ENCODE measurements at regions not wholly inside any gene's neighbourhood (a gene's known extent, or its start where the extent isn't known, plus 50 kb on each side); places are given as distances from the start of the nearest gene placed in this dataset.
A peak's percentile ranks its signal among the peaks of the same experiment; 100 is the strongest.

DNA sequence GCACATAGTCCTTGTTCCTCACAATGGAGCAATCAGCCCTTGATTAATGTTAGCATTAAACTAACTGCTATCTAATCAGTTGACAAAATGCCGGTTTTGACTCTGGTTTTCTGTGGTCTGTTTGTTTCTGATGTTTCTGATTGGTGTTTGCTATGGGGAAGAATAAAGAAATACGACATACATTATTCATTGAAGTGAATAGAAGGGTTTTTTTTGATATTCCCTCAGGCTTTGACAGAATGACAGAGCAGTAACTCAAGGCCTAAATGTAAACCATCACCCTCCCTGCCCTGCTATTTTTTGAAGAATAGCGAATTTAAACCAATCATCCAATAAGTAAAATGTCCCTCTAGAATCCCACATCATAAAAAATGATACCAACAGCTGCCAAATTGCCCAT, 65.5 kb upstream of the HS3ST1 start:
- TF ChIP-seq POLR2A (IDR thresholded peaks at IDR 0.05) (no peak), POLR2AphosphoS5 (IDR thresholded peaks at IDR 0.05) (no peak), EP300 (IDR thresholded peaks at IDR 0.05) (no peak)
- TF ChIP-seq, protein P1, sequence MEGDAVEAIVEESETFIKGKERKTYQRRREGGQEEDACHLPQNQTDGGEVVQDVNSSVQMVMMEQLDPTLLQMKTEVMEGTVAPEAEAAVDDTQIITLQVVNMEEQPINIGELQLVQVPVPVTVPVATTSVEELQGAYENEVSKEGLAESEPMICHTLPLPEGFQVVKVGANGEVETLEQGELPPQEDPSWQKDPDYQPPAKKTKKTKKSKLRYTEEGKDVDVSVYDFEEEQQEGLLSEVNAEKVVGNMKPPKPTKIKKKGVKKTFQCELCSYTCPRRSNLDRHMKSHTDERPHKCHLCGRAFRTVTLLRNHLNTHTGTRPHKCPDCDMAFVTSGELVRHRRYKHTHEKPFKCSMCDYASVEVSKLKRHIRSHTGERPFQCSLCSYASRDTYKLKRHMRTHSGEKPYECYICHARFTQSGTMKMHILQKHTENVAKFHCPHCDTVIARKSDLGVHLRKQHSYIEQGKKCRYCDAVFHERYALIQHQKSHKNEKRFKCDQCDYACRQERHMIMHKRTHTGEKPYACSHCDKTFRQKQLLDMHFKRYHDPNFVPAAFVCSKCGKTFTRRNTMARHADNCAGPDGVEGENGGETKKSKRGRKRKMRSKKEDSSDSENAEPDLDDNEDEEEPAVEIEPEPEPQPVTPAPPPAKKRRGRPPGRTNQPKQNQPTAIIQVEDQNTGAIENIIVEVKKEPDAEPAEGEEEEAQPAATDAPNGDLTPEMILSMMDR (IDR thresholded peaks at IDR 0.05), result no peak
- Histone ChIP-seq H3K27me3 (no peaks in the 10 kb centered on the region), H3K27ac (no peak overlapping the region), H3K4me3 (no peak overlapping the region), H3K9me3 (peaks cover 0 to 3% (median 0%) of the 10 kb centered on the region in 4 donors), H3K4me1 (no peaks in the 10 kb centered on the region), H3K36me3 (no peaks in the 10 kb centered on the region)
- 76 to 82% methylated on average over 3 of the region's 3 CpGs for WGBS, 2 donors
- intact Hi-C loops (cut with DNase I), result no loop called here
- no peak for DNase-seq

GRCh38 chr4:11489453-11490083, 60.9 kb upstream of the HS3ST1 start:
- no peak for DNase-seq
- Histone ChIP-seq H3K36me3 (no peaks in the 10 kb centered on the region), H3K4me1 (no peaks in the 10 kb centered on the region), H3K9me3 (no peaks in the 10 kb centered on the region), H3K27ac (no peak overlapping the region), H3K4me3 (no peak overlapping the region), H3K27me3 (no peaks in the 10 kb centered on the region)
- intact Hi-C loops (cut with DNase I), result no loop called here
- 82 to 84% methylated on average over 3 of the region's 3 CpGs for WGBS, 2 donors
- peak in 1 of 4 donors; percentile 16 for TF ChIP-seq POLR2AphosphoS5 (IDR thresholded peaks at IDR 0.05)
- TF ChIP-seq EP300 (IDR thresholded peaks at IDR 0.05), result no peak
- TF ChIP-seq POLR2A (IDR thresholded peaks at IDR 0.05), result no peak
- TF ChIP-seq, protein P1 (IDR thresholded peaks at IDR 0.05), result no peak

DNA sequence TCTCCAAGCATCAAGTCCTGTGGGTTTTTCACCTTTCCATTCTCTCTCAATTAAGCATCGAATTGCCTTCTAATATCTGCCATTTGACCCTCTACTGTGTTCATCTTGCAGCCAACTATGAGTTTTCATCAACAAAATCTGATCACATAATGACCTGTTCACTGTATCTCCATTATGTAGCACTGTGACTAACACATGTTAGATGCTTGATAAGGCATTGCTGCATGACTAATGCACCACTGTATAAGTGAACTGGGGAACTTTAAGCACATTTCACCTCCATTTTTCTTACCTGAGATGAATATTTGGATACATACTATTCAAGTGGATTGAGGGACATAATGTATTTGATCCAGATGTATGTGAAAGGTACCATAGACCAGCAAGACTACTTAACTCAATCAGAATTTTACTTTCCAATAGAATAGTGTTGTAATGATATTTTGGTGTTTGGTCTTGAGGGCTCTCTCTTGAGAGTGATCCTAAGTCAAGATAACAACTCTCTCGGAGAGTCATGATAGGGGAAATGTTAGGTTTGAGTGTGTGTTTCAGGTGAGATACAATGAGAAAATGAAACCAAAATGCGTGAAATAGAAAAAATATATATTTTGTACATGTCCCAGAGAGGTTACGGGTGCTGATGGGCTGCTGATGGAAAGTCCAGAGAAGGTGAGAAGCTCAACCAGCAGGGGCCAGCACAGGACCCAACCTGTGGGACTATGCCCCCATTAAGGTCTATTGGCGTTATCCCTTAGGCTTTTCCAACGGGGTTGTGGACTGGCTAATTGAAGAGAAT, 60.2 kb upstream of the HS3ST1 start:
- no peaks in the 10 kb centered on the region for H3K36me3 ChIP-seq
- DNase-seq, result no peak
- TF ChIP-seq, protein P1 (IDR thresholded peaks at IDR 0.05), result no peak
- no peak for TF ChIP-seq POLR2AphosphoS5 (IDR thresholded peaks at IDR 0.05)
- no peaks in the 10 kb centered on the region for H3K9me3 ChIP-seq
- no peaks in the 10 kb centered on the region for H3K4me1 ChIP-seq
- 84 to 89% methylated on average over 6 of the region's 6 CpGs for WGBS, 2 donors
- H3K27ac ChIP-seq, result no peak overlapping the region
- intact Hi-C loops (cut with DNase I), result no loop called here
- H3K4me3 ChIP-seq, result no peak overlapping the region
- H3K27me3 ChIP-seq, result no peaks in the 10 kb centered on the region

GRCh38 chr4:11487868-11488544, 59.3 kb upstream of the HS3ST1 start:
- Histone ChIP-seq H3K27ac (no peak overlapping the region), H3K9me3 (no peaks in the 10 kb centered on the region), H3K4me3 (no peak overlapping the region), H3K4me1 (no peaks in the 10 kb centered on the region), H3K36me3 (no peaks in the 10 kb centered on the region), H3K27me3 (no peaks in the 10 kb centered on the region)
- 28 to 59% methylated on average over 3 of the region's 3 CpGs for WGBS, 2 donors
- no peak for TF ChIP-seq EP300 (IDR thresholded peaks at IDR 0.05)
- no peak for TF ChIP-seq POLR2AphosphoS5 (IDR thresholded peaks at IDR 0.05)
- TF ChIP-seq POLR2A (IDR thresholded peaks at IDR 0.05), result no peak
- TF ChIP-seq, protein P1 (IDR thresholded peaks at IDR 0.05), result no peak
- no peak for DNase-seq
- intact Hi-C loops (cut with DNase I), result no loop called here

All from sigmoid colon (tissue), 6 donors.